ENCODE measurements at regions not wholly inside any gene's neighbourhood (a gene's known extent, or its start where the extent isn't known, plus 50 kb on each side); places are given as distances from the start of the nearest gene placed in this dataset.

DNA sequence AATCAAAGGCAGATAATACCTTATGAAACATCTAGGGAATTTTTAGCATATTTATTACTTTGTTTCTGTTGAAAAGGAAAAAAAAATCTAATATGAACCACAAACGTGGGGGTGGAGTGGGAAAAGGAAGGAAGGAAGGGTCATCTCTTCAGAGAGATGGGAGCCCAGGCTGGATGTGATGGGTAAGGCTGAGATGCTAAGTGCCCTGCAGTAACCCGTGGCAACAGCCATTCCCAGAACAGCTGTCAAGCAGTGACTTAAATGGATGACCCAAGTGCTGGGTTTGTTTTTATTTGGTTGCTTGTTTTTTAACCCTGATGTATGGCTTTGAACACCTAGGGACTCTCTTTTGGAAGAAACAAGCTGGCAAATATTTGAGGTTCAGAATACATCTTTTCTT lies 50.7 kb upstream of the KLF7 start:
- POLR2A ChIA-PET = no interaction called here
- CTCF ChIA-PET = no interaction called here
- no peak for DNase-seq (ENCODE audit: extremely low spot score)
- TF ChIP-seq LEF1 (IDR thresholded peaks at IDR 0.05; ENCODE audit: borderline replicate concordance) (no peak), ELF4 (IDR thresholded peaks at IDR 0.05) (no peak), ZNF384 (IDR thresholded peaks at IDR 0.05) (no peak), FOXM1 (IDR thresholded peaks at IDR 0.05; ENCODE audit: borderline replicate concordance) (no peak)

- CTCF ChIA-PET = interaction anchor here (0.6 kb wide), 1 partner anchor 235 kb away, joined by 4 read pairs; no protein-coding TSS in a partner anchor
- no peak for TF ChIP-seq HDGF (IDR thresholded peaks at IDR 0.05; ENCODE audit: borderline replicate concordance)
- TF ChIP-seq SP1 (IDR thresholded peaks at IDR 0.05) = no peak
- TF ChIP-seq FOXK2 (IDR thresholded peaks at IDR 0.05) = no peak
- no peak for TF ChIP-seq TARDBP (IDR thresholded peaks at IDR 0.05)
- no peak for TF ChIP-seq BHLHE40 (IDR thresholded peaks at IDR 0.05; ENCODE audit: borderline replicate concordance)
- TF ChIP-seq NFRKB (IDR thresholded peaks at IDR 0.05) = no peak
- no peak for TF ChIP-seq CTBP1 (IDR thresholded peaks at IDR 0.05; ENCODE audit: borderline replicate concordance)
- TF ChIP-seq L3MBTL2 (conservative IDR thresholded peaks at IDR 0.05) = no peak
- TF ChIP-seq PKNOX1 (IDR thresholded peaks at IDR 0.05) = no peak
- TF ChIP-seq ZNF384 (IDR thresholded peaks at IDR 0.05) = no peak
- TF ChIP-seq ELF4 (IDR thresholded peaks at IDR 0.05) = no peak
- POLR2A ChIA-PET = no interaction called here
- DNase-seq (ENCODE audit: extremely low spot score) = no peak
Observed at GRCh38 chr2:207217442-207217841, 51.7 kb upstream of the KLF7 start.

GRCh38 chr2:207219081-207219630 lies 53.4 kb upstream of the KLF7 start:
- ChIA-PET CTCF (interaction anchor here (1.3 kb wide), 1 partner anchor 10 kb away, joined by 3 read pairs; no protein-coding TSS in a partner anchor), POLR2A (interaction anchor here (1.3 to 1.7 kb wide), 2 partner anchors 36 to 53 kb away, joined by 3 to 7 read pairs; partner anchors contain the start of gene KLF7)
- TF ChIP-seq HDGF (IDR thresholded peaks at IDR 0.05; ENCODE audit: borderline replicate concordance) (no peak), ARNT (IDR thresholded peaks at IDR 0.05) (no peak), BHLHE40 (IDR thresholded peaks at IDR 0.05; ENCODE audit: borderline replicate concordance) (no peak), CTBP1 (IDR thresholded peaks at IDR 0.05; ENCODE audit: borderline replicate concordance) (no peak), FOXA1 (IDR thresholded peaks at IDR 0.05) (no peak), SP1 (IDR thresholded peaks at IDR 0.05) (no peak), TARDBP (IDR thresholded peaks at IDR 0.05) (no peak), FOXK2 (IDR thresholded peaks at IDR 0.05) (no peak), FOXM1 (IDR thresholded peaks at IDR 0.05; ENCODE audit: borderline replicate concordance) (no peak), NFRKB (IDR thresholded peaks at IDR 0.05) (no peak)
- no peak for DNase-seq (ENCODE audit: extremely low spot score)

DNA sequence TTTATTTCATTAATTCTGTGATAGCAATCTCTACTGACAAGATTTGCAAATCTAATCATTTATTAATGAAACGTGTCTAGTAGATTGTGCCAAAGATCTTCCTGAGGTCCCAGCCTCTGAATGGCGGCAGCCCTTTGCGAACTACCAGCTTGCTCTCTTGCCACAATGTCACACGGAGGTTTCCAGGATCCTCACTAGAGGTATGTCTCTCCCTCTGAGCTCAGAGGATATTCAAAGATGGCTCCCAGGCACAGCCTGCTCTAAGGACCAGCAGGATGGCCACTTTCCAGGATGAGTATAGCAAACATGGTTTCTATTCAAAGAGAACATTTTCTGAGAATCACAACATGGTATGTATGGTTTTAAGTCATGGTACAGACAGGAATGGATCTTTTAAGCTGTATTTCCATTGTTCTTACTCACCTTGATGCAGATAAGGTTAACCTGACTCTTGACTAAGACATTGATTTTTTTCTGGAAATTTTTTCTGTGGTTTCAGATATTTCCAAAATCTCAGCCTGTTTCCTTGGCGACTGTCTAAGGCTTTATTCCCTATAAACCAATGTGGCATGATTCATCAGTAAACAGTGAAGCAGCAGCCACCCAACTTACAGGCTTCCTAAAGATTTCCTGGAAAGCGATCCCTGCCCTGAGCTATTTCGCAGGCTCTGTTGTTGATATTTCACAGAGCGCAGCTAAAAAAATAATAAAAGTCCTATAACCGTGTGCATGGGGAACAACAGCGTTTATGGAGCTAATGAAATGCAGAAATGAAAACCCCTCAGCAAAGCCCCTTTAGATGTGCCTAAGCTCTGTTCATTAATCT lies 54.1 kb upstream of the KLF7 start:
- CTCF ChIA-PET = interaction anchor here (1.3 kb wide), 1 partner anchor 9 kb away, joined by 3 read pairs; no protein-coding TSS in a partner anchor
- POLR2A ChIA-PET = interaction anchor here (1.3 to 1.7 kb wide), 2 partner anchors 35 to 54 kb away, joined by 3 to 7 read pairs; partner anchors contain the start of gene KLF7
- TF ChIP-seq FOXM1 (IDR thresholded peaks at IDR 0.05; ENCODE audit: borderline replicate concordance) (no peak), PKNOX1 (IDR thresholded peaks at IDR 0.05) (no peak), FOXA1 (IDR thresholded peaks at IDR 0.05) (no peak), ZNF384 (IDR thresholded peaks at IDR 0.05) (no peak), SUZ12 (IDR thresholded peaks at IDR 0.05) (no peak), TARDBP (IDR thresholded peaks at IDR 0.05) (no peak), LEF1 (IDR thresholded peaks at IDR 0.05; ENCODE audit: borderline replicate concordance) (no peak)
- DNase-seq (ENCODE audit: extremely low spot score) = no peak

DNA sequence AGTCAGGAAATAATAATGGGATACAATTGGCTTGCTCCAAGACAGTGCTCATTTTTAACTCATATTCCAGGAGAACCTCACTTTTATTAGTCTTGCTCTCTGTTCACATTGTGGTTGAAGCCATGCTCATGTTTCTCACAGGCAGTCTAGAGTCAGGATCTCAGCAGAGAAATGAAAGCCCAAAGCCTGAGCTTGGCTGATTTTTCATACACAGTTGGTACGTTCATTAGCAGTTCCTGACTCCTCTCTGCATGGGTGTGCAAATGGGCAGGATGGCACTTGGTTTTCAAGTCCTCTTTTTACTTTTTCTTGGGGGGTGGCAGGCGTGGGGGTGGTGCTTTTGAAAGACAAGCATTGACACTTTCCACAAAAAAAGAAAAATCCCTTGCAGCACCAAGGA lies 56.0 kb upstream of the KLF7 start:
- TF ChIP-seq FOXA1 (IDR thresholded peaks at IDR 0.05) = no peak
- ChIA-PET POLR2A (no interaction called here), CTCF (no interaction called here)
- no peak for DNase-seq (ENCODE audit: extremely low spot score)

DNA sequence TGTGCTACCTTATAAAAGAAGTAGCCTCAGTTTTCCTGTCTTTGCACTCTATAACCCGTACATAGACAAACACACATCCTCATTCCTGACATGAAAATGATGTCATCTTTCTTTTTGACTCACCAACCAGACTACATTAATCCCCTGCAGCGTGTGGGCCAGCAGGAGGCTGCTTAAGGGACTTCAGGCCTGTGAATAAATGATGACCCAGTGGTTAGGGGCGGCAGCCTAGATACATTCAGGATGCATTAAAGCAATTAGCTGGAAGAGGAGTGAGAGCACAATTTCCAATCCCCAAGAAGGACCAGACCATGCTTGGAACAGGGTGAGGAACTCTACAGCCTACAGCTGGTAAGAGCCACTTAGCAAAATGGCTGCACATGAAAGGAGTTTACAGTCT lies 57.3 kb upstream of the KLF7 start:
- TF ChIP-seq FOXA1 (IDR thresholded peaks at IDR 0.05) (no peak), PKNOX1 (IDR thresholded peaks at IDR 0.05) (peak; percentile 36; the same call in 1 of the 2 replicates)
- ChIA-PET POLR2A (no interaction called here), CTCF (no interaction called here)
- peak; percentile 27 for DNase-seq (ENCODE audit: extremely low spot score)

- DNase-seq (ENCODE audit: extremely low spot score) = no peak
- POLR2A ChIA-PET = interaction anchor here (1.4 kb wide), 1 partner anchor 90 kb away, joined by 3 read pairs; no protein-coding TSS in a partner anchor
- CTCF ChIA-PET = interaction anchor here (0.6 kb wide), 1 partner anchor 104 kb away, joined by 3 read pairs; no protein-coding TSS in a partner anchor
- TF ChIP-seq LEF1 (IDR thresholded peaks at IDR 0.05; ENCODE audit: borderline replicate concordance) (no peak), FOXA1 (IDR thresholded peaks at IDR 0.05) (no peak), ARNT (IDR thresholded peaks at IDR 0.05) (no peak), TARDBP (IDR thresholded peaks at IDR 0.05) (no peak), ELF4 (IDR thresholded peaks at IDR 0.05) (no peak)
Observed at GRCh38 chr2:207224381-207224780, 58.6 kb upstream of the KLF7 start.
